Gastroesophageal sphincter (tissue), 3 donors: ENCODE measurements at regions not wholly inside any gene's neighbourhood (a gene's known extent, or its start where the extent isn't known, plus 50 kb on each side); places are given as distances from the start of the nearest gene placed in this dataset.

Experiments used
- EP300 ChIP-seq: sonication (generic); formaldehyde crosslinking; IDR thresholded peaks from one replicate; pipeline ENCODE4 v1.6.1; 2017; ENCODE audit warnings: antibody characterized with exemption, mild to moderate bottlenecking
- POLR2A ChIP-seq, 2 donors: fragments of 450-650 bp; IDR thresholded peaks; one replicate each; pipeline ENCODE4 v1.6.1; 2017; ENCODE audit warnings: antibody characterized with exemption in 2 of 2, mild to moderate bottlenecking in 2 of 2, moderate library complexity in 1 of 2
- POLR2AphosphoS5 ChIP-seq: sonication (generic); formaldehyde crosslinking; IDR thresholded peaks from one replicate; pipeline ENCODE4 v1.6.1; 2017; ENCODE audit warnings: antibody characterized with exemption
- TF ChIP-seq, protein P1 (sequence below), 4 experiments: fragments of 200-600 bp in 2 of 4; fragments of 450-650 bp in 2 of 4; sonication (generic) in 1 of 4; IDR thresholded peaks; one replicate each; pipeline ENCODE4 v1.5.1; 2017 to 2019; ENCODE audit warnings: antibody characterized with exemption in 4 of 4, mild to moderate bottlenecking in 2 of 4, moderate library complexity in 2 of 4

DNA sequence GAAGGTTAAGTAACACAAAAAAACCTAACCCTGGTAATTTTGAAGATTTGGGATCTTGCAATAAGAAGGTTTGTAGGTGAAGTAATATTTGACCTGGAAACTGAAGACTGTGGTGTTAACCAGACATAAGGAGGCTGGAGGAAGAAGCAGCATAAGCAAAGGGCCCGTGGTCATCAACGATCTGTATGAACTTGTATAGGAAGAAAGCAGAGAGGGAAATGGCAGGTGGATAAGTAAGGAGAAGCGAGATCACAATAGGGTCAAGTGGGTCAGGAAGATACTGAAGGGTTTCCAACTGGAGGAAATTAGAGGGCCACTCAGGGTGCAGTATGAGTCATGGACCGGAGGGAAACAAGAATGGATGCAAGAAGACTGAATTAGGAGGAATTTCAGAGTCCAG, 103.8 kb upstream of the SORBS2 start:
- TF ChIP-seq, protein P1, sequence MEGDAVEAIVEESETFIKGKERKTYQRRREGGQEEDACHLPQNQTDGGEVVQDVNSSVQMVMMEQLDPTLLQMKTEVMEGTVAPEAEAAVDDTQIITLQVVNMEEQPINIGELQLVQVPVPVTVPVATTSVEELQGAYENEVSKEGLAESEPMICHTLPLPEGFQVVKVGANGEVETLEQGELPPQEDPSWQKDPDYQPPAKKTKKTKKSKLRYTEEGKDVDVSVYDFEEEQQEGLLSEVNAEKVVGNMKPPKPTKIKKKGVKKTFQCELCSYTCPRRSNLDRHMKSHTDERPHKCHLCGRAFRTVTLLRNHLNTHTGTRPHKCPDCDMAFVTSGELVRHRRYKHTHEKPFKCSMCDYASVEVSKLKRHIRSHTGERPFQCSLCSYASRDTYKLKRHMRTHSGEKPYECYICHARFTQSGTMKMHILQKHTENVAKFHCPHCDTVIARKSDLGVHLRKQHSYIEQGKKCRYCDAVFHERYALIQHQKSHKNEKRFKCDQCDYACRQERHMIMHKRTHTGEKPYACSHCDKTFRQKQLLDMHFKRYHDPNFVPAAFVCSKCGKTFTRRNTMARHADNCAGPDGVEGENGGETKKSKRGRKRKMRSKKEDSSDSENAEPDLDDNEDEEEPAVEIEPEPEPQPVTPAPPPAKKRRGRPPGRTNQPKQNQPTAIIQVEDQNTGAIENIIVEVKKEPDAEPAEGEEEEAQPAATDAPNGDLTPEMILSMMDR (IDR thresholded peaks at IDR 0.05), result no peak
- TF ChIP-seq POLR2AphosphoS5, result no peak
- TF ChIP-seq POLR2A (IDR thresholded peaks at IDR 0.05), result no peak
- no peak for TF ChIP-seq EP300
